ENCODE measurements at regions not wholly inside any gene's neighbourhood (a gene's known extent, or its start where the extent isn't known, plus 50 kb on each side); places are given as distances from the start of the nearest gene placed in this dataset.

DNA sequence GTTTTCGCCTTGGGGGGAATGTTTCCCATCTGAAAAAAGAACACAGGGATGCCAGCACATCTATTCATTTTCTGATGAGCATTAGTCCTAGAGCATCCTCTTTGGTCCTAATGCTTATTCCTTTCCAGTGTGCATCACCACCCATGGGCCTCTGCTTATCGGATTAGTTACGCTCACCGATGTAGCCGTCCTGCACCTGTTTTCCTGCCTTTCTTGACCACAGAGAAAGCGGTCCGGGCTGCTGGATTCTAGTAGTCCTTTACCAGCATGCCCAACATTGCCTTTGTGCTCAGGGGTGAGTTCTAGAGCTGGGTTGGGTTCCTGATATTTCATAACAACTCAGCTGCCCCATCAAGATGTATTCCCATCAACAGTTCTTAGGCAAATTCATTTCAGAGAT, 2084.5 kb upstream of the C9orf72 start:
- Histone ChIP-seq H3K36me3 (replicated peaks in 1 of 2; ENCODE audit: control insufficient read depth in 1 of 2, insufficient read depth in 2 of 2, low read length in 2 of 2) (no peaks in the 10 kb centered on the region), H2AFZ (ENCODE audit: low read length) (no peak overlapping the region), H3K27ac (ENCODE audit: extremely low read length, insufficient read depth, low read length) (no peak overlapping the region), H3K4me3 (replicated peaks in 1 of 3; ENCODE audit: insufficient read depth in 1 of 3, low read depth in 2 of 3, low read length in 3 of 3) (no peak overlapping the region), H3K79me2 (ENCODE audit: insufficient read depth, low read length) (no peaks in the 10 kb centered on the region), H3K4me1 (ENCODE audit: insufficient read depth, low read length) (no peaks in the 10 kb centered on the region), H3K27me3 (ENCODE audit: control insufficient read depth in 1 of 2, insufficient read depth in 2 of 2, low read length in 2 of 2) (no peaks in the 10 kb centered on the region), H3K4me2 (ENCODE audit: low read depth, low read length) (no peak overlapping the region), H4K20me1 (ENCODE audit: insufficient read depth, low read length) (no peaks in the 10 kb centered on the region), H3K9ac (ENCODE audit: insufficient read depth, low read depth, low read length) (no peak overlapping the region), H3K9me3 (ENCODE audit: low read length) (no peaks in the 10 kb centered on the region)
- no TSS peak for BruUV-seq (replicated peaks)
- ChIA-PET POLR2A (no interaction called here), CTCF (ENCODE audit: low intra/inter-chr PET ratio, low total read pairs) (no interaction called here)
- in situ Hi-C loops (cut with HindIII; ENCODE audit: extremely low pct_ligation_motif_present, low pct_unique_long_range_greater_than_20kb): no loop called here
- TF ChIP-seq ZNF746 (CRISPR knock-in tag; IDR thresholded peaks at IDR 0.05): no peak
- no peak for TF ChIP-seq DR1 (CRISPR knock-in tag; IDR thresholded peaks at IDR 0.05)
- TF ChIP-seq, protein P1, sequence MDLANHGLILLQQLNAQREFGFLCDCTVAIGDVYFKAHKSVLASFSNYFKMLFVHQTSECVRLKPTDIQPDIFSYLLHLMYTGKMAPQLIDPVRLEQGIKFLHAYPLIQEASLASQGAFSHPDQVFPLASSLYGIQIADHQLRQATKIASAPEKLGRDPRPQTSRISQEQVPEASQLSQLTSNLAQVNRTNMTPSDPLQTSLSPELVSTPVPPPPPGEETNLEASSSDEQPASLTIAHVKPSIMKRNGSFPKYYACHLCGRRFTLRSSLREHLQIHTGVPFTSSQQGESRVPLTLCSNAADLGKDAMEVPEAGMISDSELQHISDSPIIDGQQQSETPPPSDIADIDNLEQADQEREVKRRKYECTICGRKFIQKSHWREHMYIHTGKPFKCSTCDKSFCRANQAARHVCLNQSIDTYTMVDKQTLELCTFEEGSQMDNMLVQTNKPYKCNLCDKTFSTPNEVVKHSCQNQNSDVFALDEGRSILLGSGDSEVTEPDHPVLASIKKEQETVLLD (CRISPR knock-in tag; IDR thresholded peaks at IDR 0.05; ENCODE audit: low read depth): no peak
- TF ChIP-seq, protein P2, sequence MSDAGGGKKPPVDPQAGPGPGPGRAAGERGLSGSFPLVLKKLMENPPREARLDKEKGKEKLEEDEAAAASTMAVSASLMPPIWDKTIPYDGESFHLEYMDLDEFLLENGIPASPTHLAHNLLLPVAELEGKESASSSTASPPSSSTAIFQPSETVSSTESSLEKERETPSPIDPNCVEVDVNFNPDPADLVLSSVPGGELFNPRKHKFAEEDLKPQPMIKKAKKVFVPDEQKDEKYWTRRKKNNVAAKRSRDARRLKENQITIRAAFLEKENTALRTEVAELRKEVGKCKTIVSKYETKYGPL (CRISPR knock-in tag; IDR thresholded peaks at IDR 0.05): no peak
- TF ChIP-seq, protein P3, sequence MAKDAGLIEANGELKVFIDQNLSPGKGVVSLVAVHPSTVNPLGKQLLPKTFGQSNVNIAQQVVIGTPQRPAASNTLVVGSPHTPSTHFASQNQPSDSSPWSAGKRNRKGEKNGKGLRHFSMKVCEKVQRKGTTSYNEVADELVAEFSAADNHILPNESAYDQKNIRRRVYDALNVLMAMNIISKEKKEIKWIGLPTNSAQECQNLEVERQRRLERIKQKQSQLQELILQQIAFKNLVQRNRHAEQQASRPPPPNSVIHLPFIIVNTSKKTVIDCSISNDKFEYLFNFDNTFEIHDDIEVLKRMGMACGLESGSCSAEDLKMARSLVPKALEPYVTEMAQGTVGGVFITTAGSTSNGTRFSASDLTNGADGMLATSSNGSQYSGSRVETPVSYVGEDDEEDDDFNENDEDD (CRISPR knock-in tag; IDR thresholded peaks at IDR 0.05; ENCODE audit: borderline replicate concordance): no peak
- TF ChIP-seq, protein P4, sequence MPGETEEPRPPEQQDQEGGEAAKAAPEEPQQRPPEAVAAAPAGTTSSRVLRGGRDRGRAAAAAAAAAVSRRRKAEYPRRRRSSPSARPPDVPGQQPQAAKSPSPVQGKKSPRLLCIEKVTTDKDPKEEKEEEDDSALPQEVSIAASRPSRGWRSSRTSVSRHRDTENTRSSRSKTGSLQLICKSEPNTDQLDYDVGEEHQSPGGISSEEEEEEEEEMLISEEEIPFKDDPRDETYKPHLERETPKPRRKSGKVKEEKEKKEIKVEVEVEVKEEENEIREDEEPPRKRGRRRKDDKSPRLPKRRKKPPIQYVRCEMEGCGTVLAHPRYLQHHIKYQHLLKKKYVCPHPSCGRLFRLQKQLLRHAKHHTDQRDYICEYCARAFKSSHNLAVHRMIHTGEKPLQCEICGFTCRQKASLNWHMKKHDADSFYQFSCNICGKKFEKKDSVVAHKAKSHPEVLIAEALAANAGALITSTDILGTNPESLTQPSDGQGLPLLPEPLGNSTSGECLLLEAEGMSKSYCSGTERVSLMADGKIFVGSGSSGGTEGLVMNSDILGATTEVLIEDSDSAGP (CRISPR knock-in tag; IDR thresholded peaks at IDR 0.05; ENCODE audit: borderline replicate concordance): no peak
- no peak for TF ChIP-seq NFKB2 (CRISPR knock-in tag; IDR thresholded peaks at IDR 0.05; ENCODE audit: borderline replicate concordance)
- TF ChIP-seq ZNF878 (CRISPR knock-in tag; IDR thresholded peaks at IDR 0.05): no peak
- no peak for TF ChIP-seq ZFP1 (CRISPR knock-in tag; IDR thresholded peaks at IDR 0.05)
- TF ChIP-seq ZNF883 (CRISPR knock-in tag; IDR thresholded peaks at IDR 0.05; ENCODE audit: not compliant biosample characterization): no peak
- TF ChIP-seq ATF1 (CRISPR knock-in tag; IDR thresholded peaks at IDR 0.05): no peak
- TF ChIP-seq NFRKB (IDR thresholded peaks at IDR 0.05): no peak
- TF ChIP-seq TCF7L2 (IDR thresholded peaks at IDR 0.05; ENCODE audit: low read depth, low read length): no peak
- no peak for TF ChIP-seq FLYWCH1 (CRISPR knock-in tag; IDR thresholded peaks at IDR 0.05)
- TF ChIP-seq FOXK1 (CRISPR knock-in tag; IDR thresholded peaks at IDR 0.05; ENCODE audit: borderline replicate concordance, low read depth): no peak
- no peak for TF ChIP-seq MEIS1 (CRISPR knock-in tag; IDR thresholded peaks at IDR 0.05; ENCODE audit: borderline replicate concordance)
- no peak for TF ChIP-seq HIVEP1 (CRISPR knock-in tag; IDR thresholded peaks at IDR 0.05)
- ATAC-seq (no peak), FAIRE-seq (no peak), DNase-seq (ENCODE audit: low spot score) (no peak)
- 55% methylated on average over 7 of the region's 7 CpGs for WGBS (ENCODE audit: low lambda C conversion rate)
- intact Hi-C loops (cut with micrococcal nuclease; ENCODE audit: unreplicated experiment): no loop called here
